ENCODE measurements at regions not wholly inside any gene's neighbourhood (a gene's known extent, or its start where the extent isn't known, plus 50 kb on each side); places are given as distances from the start of the nearest gene placed in this dataset.

DNA sequence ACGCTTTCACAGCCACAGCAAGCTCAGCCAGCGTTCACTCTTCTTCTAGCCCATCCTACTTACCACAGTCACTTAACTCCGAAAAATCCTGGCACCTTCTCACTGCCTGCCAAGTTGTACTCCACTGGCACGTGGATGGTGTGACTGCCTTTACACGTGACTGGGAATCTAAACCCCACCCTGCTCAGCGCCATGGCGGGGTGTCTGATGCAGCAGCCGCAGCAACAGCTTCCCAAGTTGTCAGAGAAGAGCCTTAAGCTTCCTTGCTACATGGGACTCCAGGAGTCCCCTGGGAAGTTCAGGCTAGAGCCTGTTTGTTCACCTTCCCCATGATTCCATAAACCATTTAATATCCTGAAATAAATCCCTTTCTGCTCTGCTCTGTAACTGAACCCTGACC lies 61.9 kb upstream of the FOXC1 start:
- Mint-ChIP-seq H3K27me3 (ENCODE audit: insufficient read depth, unreplicated experiment) (no peaks in the 10 kb centered on the region), H3K4me1 (ENCODE audit: insufficient read depth, unreplicated experiment) (peaks cover 12% of the 10 kb centered on the region), H3K9me3 (ENCODE audit: unreplicated experiment) (peaks cover 15% of the 10 kb centered on the region), H3K4me3 (ENCODE audit: unreplicated experiment) (no peak overlapping the region), H3K27ac (ENCODE audit: low read depth, unreplicated experiment) (no peak overlapping the region), H3K36me3 (ENCODE audit: insufficient read depth, unreplicated experiment) (peaks cover 24% of the 10 kb centered on the region)
- DNase-seq (ENCODE audit: unreplicated experiment) = no peak
- BruUV-seq (replicated peaks) = no TSS peak
- POLR2A ChIA-PET = interaction anchor here (0.7 kb wide), 1 partner anchor 1319 kb away, joined by 3 read pairs; no protein-coding TSS in a partner anchor
- TF ChIP-seq, protein P1, sequence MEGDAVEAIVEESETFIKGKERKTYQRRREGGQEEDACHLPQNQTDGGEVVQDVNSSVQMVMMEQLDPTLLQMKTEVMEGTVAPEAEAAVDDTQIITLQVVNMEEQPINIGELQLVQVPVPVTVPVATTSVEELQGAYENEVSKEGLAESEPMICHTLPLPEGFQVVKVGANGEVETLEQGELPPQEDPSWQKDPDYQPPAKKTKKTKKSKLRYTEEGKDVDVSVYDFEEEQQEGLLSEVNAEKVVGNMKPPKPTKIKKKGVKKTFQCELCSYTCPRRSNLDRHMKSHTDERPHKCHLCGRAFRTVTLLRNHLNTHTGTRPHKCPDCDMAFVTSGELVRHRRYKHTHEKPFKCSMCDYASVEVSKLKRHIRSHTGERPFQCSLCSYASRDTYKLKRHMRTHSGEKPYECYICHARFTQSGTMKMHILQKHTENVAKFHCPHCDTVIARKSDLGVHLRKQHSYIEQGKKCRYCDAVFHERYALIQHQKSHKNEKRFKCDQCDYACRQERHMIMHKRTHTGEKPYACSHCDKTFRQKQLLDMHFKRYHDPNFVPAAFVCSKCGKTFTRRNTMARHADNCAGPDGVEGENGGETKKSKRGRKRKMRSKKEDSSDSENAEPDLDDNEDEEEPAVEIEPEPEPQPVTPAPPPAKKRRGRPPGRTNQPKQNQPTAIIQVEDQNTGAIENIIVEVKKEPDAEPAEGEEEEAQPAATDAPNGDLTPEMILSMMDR (IDR thresholded peaks at IDR 0.05; ENCODE audit: unreplicated experiment) = no peak
- CTCF ChIA-PET = no interaction called here
- intact Hi-C loops (cut with micrococcal nuclease) = no loop called here

DNA sequence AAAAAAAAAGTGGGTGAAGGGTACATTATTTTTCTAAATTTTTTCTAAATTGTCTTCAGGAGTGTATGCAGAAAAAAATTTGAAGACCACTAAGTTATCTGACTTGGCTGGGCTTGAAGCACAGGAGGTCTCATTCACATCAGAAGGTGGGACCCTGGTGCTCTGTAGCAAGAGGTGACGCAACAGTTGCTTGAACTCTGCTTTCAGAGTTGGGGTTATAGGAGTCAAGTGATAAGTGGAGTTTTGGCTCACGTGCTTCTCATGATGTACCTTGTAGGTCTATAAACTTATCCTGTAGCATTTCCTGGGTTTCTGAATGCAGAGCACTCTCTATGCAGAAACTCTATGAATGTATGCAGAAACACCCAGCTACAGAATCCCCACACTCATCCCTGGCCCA lies 58.5 kb upstream of the FOXC1 start:
- Mint-ChIP-seq H3K4me1 (ENCODE audit: insufficient read depth, unreplicated experiment) (peaks cover 29% of the 10 kb centered on the region), H3K27ac (ENCODE audit: low read depth, unreplicated experiment) (peak overlapping the region; percentile 51), H3K27me3 (ENCODE audit: insufficient read depth, unreplicated experiment) (no peaks in the 10 kb centered on the region), H3K9me3 (ENCODE audit: unreplicated experiment) (no peaks in the 10 kb centered on the region), H3K36me3 (ENCODE audit: insufficient read depth, unreplicated experiment) (peaks cover 21% of the 10 kb centered on the region), H3K4me3 (ENCODE audit: unreplicated experiment) (peak overlapping the region; percentile 66)
- TF ChIP-seq, protein P1 (IDR thresholded peaks at IDR 0.05; ENCODE audit: unreplicated experiment) = no peak
- ChIA-PET POLR2A (interaction anchor here (0.9 to 2.3 kb wide), 4 partner anchors 13 to 152 kb away, joined by 3 to 9 read pairs (median 6); no protein-coding TSS in a partner anchor), CTCF (interaction anchor here (1.0 to 2.1 kb wide), 3 partner anchors 11 to 127 kb away, joined by 3 to 11 read pairs (median 5); no protein-coding TSS in a partner anchor)
- intact Hi-C loops (cut with micrococcal nuclease) = loop anchor here (10.0 kb wide), 1 partner anchor 76 kb away; no protein-coding TSS in a partner anchor
- no peak for DNase-seq (ENCODE audit: unreplicated experiment)
- no TSS peak for BruUV-seq (replicated peaks)

DNA sequence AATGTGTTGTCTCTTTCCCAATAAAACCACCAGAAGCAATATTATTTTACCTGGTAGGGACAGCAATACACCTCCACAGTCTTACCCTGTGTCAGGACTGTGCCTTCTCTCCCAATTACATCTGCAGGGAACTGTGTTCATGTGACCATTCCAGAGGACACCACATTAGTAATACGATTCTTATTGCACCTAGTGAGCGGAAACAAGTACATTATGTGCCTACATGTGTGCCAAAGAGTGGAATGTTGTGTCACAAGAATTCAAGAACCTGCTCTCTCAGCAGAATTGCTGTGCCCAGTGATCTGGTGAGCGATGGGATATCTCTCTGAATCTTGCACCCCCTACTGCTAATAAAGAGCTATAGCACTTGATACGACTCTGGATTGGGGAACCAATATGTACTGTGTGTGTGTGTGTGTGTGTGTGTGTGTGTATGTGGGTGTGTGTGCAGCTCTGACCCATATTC lies 57.4 kb upstream of the FOXC1 start:
- no TSS peak for BruUV-seq (replicated peaks)
- POLR2A ChIA-PET = interaction anchor here (0.6 to 2.3 kb wide), 17 partner anchors 10 to 162 kb away, joined by 3 to 19 read pairs (median 4); no protein-coding TSS in a partner anchor
- no peaks in the 10 kb centered on the region for H3K9me3 Mint-ChIP-seq (ENCODE audit: unreplicated experiment)
- peak overlapping the region; percentile 84 for H3K27ac Mint-ChIP-seq (ENCODE audit: low read depth, unreplicated experiment)
- TF ChIP-seq, protein P1 (IDR thresholded peaks at IDR 0.05; ENCODE audit: unreplicated experiment) = peak; percentile 32
- intact Hi-C loops (cut with micrococcal nuclease) = loop anchor here (10.0 kb wide), 1 partner anchor 78 kb away; no protein-coding TSS in a partner anchor
- H3K4me1 Mint-ChIP-seq (ENCODE audit: insufficient read depth, unreplicated experiment) = peaks cover 29% of the 10 kb centered on the region
- H3K27me3 Mint-ChIP-seq (ENCODE audit: insufficient read depth, unreplicated experiment) = no peaks in the 10 kb centered on the region
- H3K4me3 Mint-ChIP-seq (ENCODE audit: unreplicated experiment) = peak overlapping the region; percentile 66
- peak; percentile 86 for DNase-seq (ENCODE audit: unreplicated experiment)
- H3K36me3 Mint-ChIP-seq (ENCODE audit: insufficient read depth, unreplicated experiment) = peaks cover 21% of the 10 kb centered on the region
- CTCF ChIA-PET = interaction anchor here (0.6 to 2.1 kb wide), 23 partner anchors 10 to 1311 kb away, joined by 3 to 12 read pairs (median 3); no protein-coding TSS in a partner anchor

DNA sequence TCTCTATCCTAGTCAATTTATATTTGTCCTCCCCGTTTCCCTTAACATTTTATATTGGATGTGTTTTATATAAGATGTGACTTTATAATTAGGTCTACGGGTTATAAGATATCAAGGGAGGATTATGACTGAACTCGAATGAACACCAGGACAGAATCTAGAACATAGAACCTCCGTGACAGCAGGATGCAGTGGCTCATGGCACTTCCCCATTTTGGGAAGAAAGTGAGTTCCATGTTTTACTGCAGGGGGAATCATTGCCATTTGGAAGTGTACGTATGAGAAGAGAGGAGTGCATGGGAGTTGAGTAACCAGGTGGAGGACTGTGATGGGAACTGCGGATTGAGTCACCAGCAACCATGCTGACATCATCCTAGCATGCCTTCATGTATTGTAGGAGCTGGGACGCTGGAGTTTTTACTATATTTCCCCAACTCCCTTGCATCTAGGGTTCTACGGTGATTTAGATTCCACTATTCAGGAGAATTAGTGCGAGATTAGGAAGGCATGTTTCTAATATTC lies 56.1 kb upstream of the FOXC1 start:
- ChIA-PET POLR2A (interaction anchor here (1.0 to 1.8 kb wide), 2 partner anchors 26 to 27 kb away, joined by 4 to 5 read pairs; no protein-coding TSS in a partner anchor), CTCF (interaction anchor here (0.6 to 1.7 kb wide), 2 partner anchors 77 to 1051 kb away, joined by 4 read pairs; no protein-coding TSS in a partner anchor)
- Mint-ChIP-seq H3K27ac (ENCODE audit: low read depth, unreplicated experiment) (peak overlapping the region; percentile 93), H3K36me3 (ENCODE audit: insufficient read depth, unreplicated experiment) (peaks cover 11% of the 10 kb centered on the region), H3K27me3 (ENCODE audit: insufficient read depth, unreplicated experiment) (no peaks in the 10 kb centered on the region), H3K9me3 (ENCODE audit: unreplicated experiment) (no peaks in the 10 kb centered on the region), H3K4me1 (ENCODE audit: insufficient read depth, unreplicated experiment) (peaks cover 29% of the 10 kb centered on the region), H3K4me3 (ENCODE audit: unreplicated experiment) (peak overlapping the region; percentile 89)
- BruUV-seq (replicated peaks) = no TSS peak
- peak; percentile 34 for DNase-seq (ENCODE audit: unreplicated experiment)
- TF ChIP-seq, protein P1 (IDR thresholded peaks at IDR 0.05; ENCODE audit: unreplicated experiment) = no peak
- intact Hi-C loops (cut with micrococcal nuclease) = loop anchor here (10.0 kb wide), 1 partner anchor 79 kb away; no protein-coding TSS in a partner anchor
